ENCODE measurements at regions not wholly inside any gene's neighbourhood (a gene's known extent, or its start where the extent isn't known, plus 50 kb on each side); places are given as distances from the start of the nearest gene placed in this dataset.
"Not testable (repeated sequence)": the region's sequence is repeated elsewhere in the genome, so short reads cannot be mapped to it uniquely, and the experiment has no call there.

GRCh38 chr5:62242000-62242399 lies 64.0 kb upstream of the KIF2A start:
- DNase-seq: not testable (repeated sequence)

GRCh38 chr5:62243046-62243445 lies 63.0 kb upstream of the KIF2A start:
- not testable (repeated sequence) for DNase-seq

- peak in 1 of 2 donors; percentile 13 for DNase-seq
Observed at GRCh38 chr5:62248192-62248591, 57.8 kb upstream of the KIF2A start.

GRCh38 chr5:62250085-62250484 lies 55.9 kb upstream of the KIF2A start:
- not testable (repeated sequence) for DNase-seq

GRCh38 chr5:62250919-62251318 lies 55.1 kb upstream of the KIF2A start:
- DNase-seq: not testable (repeated sequence)

- not testable (repeated sequence) for DNase-seq
Observed at GRCh38 chr5:62252519-62252918, 53.5 kb upstream of the KIF2A start.

GRCh38 chr5:62255551-62255950 lies 50.5 kb upstream of the KIF2A start:
- DNase-seq: not testable (repeated sequence)

GRCh38 chr5:62256161-62257019 lies 49.6 kb upstream of the KIF2A start:
- DNase-seq: no peak
